Heart left ventricle (tissue), 13 donors: ENCODE measurements at regions not wholly inside any gene's neighbourhood (a gene's known extent, or its start where the extent isn't known, plus 50 kb on each side); places are given as distances from the start of the nearest gene placed in this dataset.

Experiments used
- POLR2A ChIP-seq, 2 donors: fragments of 450-650 bp; IDR thresholded peaks; one replicate each; pipeline ENCODE4 v1.6.1; 2017; ENCODE audit warnings: antibody characterized with exemption in 2 of 2, mild to moderate bottlenecking in 2 of 2, moderate library complexity in 2 of 2
- TF ChIP-seq, protein P1 (sequence below), 12 donors: fragments of 200-600 bp; sonication (generic) in 4 of 12; IDR thresholded peaks; one replicate each; pipeline versions ENCODE4 v1.5.0 to v1.8.0; 2018 to 2022; ENCODE audit warnings: antibody characterized with exemption in 12 of 12, mild to moderate bottlenecking in 5 of 12
- donor health status: ischemic (EF 13 %, LVEDD 7.1; RV severe dilation, severe dysfunction).
- donor health status: DM: no; HTN: yes; CAD: no.
- donor health status: DM: no; HTN: no; CAD: no.
- donor health status: ischemic (EF 25% LVEDD 6.9; RV normal size, moderate dysfunction).
- donor health status: ischemic (EF 25% LVEDD 5.7; RV mildly dilated, moderate dysfunction).
- donor health status: ischemic (EF 35%, LVEDD 5.7; RV mildly dilated, moderate dysfunction).
- donor health status: nonischemic (EF 11% LVEDD 7.7; RV severe dilation, severe dysfunction).
- donor health status: DM: yes; HTN: yes; CAD: no.
- donor health status: PGD.
- donor health status: ischemic (EF 29% LVEDD 5.4; RV normal size, mild dysfunction).
- donor health status: nonischemic (EF 23%, LVEDD 6.1; RV moderate dilation, normal function).

DNA sequence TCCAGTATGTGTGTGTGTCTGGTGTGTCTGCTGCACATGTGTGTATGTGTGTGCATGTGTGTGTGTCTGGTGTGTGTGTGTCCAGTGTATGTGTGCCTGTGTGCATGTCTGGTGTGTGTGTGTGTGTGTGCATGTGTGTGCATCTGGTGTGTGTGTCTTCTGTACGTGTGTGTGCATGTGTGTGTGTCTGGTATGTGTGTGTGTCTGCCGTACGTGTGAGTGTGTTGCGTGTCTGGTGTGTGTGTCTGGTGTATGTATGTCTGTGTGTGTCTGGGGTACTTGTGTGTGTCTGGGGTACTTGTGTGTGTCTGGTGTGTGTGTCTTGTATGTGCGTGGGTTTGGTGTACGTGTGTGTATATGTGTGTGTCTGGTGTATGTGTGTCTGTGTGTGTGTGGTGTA is 289.1 kb upstream of the SHH start:
- TF ChIP-seq, protein P1, sequence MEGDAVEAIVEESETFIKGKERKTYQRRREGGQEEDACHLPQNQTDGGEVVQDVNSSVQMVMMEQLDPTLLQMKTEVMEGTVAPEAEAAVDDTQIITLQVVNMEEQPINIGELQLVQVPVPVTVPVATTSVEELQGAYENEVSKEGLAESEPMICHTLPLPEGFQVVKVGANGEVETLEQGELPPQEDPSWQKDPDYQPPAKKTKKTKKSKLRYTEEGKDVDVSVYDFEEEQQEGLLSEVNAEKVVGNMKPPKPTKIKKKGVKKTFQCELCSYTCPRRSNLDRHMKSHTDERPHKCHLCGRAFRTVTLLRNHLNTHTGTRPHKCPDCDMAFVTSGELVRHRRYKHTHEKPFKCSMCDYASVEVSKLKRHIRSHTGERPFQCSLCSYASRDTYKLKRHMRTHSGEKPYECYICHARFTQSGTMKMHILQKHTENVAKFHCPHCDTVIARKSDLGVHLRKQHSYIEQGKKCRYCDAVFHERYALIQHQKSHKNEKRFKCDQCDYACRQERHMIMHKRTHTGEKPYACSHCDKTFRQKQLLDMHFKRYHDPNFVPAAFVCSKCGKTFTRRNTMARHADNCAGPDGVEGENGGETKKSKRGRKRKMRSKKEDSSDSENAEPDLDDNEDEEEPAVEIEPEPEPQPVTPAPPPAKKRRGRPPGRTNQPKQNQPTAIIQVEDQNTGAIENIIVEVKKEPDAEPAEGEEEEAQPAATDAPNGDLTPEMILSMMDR (IDR thresholded peaks at IDR 0.05): no peak
- TF ChIP-seq POLR2A (IDR thresholded peaks at IDR 0.05): no peak
